Ovary (tissue), 7 donors: ENCODE measurements at regions not wholly inside any gene's neighbourhood (a gene's known extent, or its start where the extent isn't known, plus 50 kb on each side); places are given as distances from the start of the nearest gene placed in this dataset.

Source experiments
- DNase-seq, 5 donors: peaks; one replicate each; pipeline ENCODE4 v3.0.0-alpha.2; 2019 to 2020
- H3K27ac ChIP-seq, 2 donors: fragments of 200-600 bp; one replicate each; pipeline versions ENCODE4 v1.5.1 to v1.8.0; 2019 to 2022
- H3K27me3 ChIP-seq: fragments of 200-600 bp; one replicate; pipeline ENCODE4 v1.8.0; 2022
- H3K36me3 ChIP-seq: fragments of 200-600 bp; sonication (generic); one replicate; pipeline ENCODE4 v1.5.1; 2019
- H3K4me1 ChIP-seq: one replicate; pipeline ENCODE4 v1.8.1; 2013; ENCODE audit warnings: mild to moderate bottlenecking, moderate library complexity; ENCODE audit not compliant: insufficient read depth
- H3K4me3 ChIP-seq: fragments of 200-600 bp; sonication (generic); one replicate; pipeline ENCODE4 v1.5.1; 2017
- H3K9me3 ChIP-seq, 2 donors: fragments of 200-600 bp in 1 of 2; sonication (generic) in 1 of 2; one replicate each; pipeline versions ENCODE4 v1.5.1 to v1.8.1; 2013 to 2019; ENCODE audit warnings: mild to moderate bottlenecking in 1 of 2, moderate library complexity in 1 of 2
- CTCF ChIP-seq, 3 donors: fragments of 450-650 bp in 2 of 3; fragments of 200-600 bp in 1 of 3; IDR thresholded peaks; one replicate each; pipeline versions ENCODE4 v1.5.1 to v1.8.0; 2016 to 2022; ENCODE audit warnings: antibody characterized with exemption in 3 of 3, mild to moderate bottlenecking in 1 of 3
- EP300 ChIP-seq: sonication (generic); formaldehyde crosslinking; IDR thresholded peaks from one replicate; pipeline ENCODE4 v1.6.1; 2017; ENCODE audit warnings: antibody characterized with exemption
- POLR2A ChIP-seq: fragments of 450-650 bp; IDR thresholded peaks from one replicate; pipeline ENCODE4 v1.6.1; 2017; ENCODE audit warnings: antibody characterized with exemption, mild to moderate bottlenecking, moderate library complexity
- WGBS, 3 donors: extraction: QIAGEN DNeasy Blood & Tissue Kit in 1 of 3; methylation state at CpG; one replicate each; pipeline versions ENCODE4 v1.1.5 to v1.1.7; 2013 to 2017; 5-methylcytosine and 5-hydroxymethylcytosine counted together
- intact Hi-C, 4 donors: fragments of 100-400 bp; cut with DNase I; formaldehyde crosslinking; loops; one replicate each; pipeline versions ENCODE4 v1.11.0 to v1.15.1; 2022 to 2023
- donor health status: DM: no; HTN: no; CAD: no; lungs with moderate emphysema.
- donor health status: DM: no; HTN: no; CAD: no.
- donor health status: Bipolar disorder and iron deficiency.
- donor health status: DM: no; HTN: no; CAD: no.
- donor health status: DM: yes; HTN: yes; CAD: no.

DNA sequence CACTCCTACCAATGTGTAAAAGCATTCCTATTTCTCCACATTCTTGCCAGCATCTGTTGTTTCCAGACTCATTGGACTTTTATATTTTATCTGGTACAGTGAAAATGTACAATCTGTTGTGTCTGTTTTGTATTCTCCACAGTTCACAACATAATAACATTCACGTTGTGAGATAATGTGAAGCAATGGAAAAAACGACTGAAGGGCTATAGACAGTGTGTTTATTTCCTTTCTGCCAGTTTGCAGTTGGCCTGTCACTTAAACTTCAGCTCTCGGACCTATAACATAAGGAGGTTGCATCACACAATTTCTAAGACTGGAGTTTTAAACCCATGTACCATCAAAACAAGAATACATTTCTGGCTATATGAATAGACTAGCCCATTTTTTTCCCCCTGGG, 965.5 kb upstream of the ATXN8OS start:
- DNase-seq = no peak
- H3K4me3 ChIP-seq = no peak overlapping the region
- no peak overlapping the region for H3K27ac ChIP-seq
- H3K4me1 ChIP-seq = no peaks in the 10 kb centered on the region
- intact Hi-C loops = no loop called here
- no peaks in the 10 kb centered on the region for H3K36me3 ChIP-seq
- H3K9me3 ChIP-seq = no peaks in the 10 kb centered on the region
- TF ChIP-seq POLR2A (no peak), EP300 (no peak), CTCF (IDR thresholded peaks at IDR 0.05) (no peak)
- WGBS, 3 donors = 55 to 76% (median 68%) methylated on average over 3 of the region's 3 CpGs
- H3K27me3 ChIP-seq = no peaks in the 10 kb centered on the region

GRCh38 chr13:69124996-69125395, 982.6 kb upstream of the ATXN8OS start:
- Histone ChIP-seq H3K9me3 (no peaks in the 10 kb centered on the region), H3K4me3 (no peak overlapping the region), H3K27ac (no peak overlapping the region), H3K27me3 (no peaks in the 10 kb centered on the region), H3K36me3 (no peaks in the 10 kb centered on the region), H3K4me1 (no peaks in the 10 kb centered on the region)
- 94 to 98% (median 97%) methylated on average over 2 of the region's 2 CpGs for WGBS, 3 donors
- DNase-seq = no peak
- no peak for TF ChIP-seq EP300
- TF ChIP-seq POLR2A = no peak
- no peak for TF ChIP-seq CTCF (IDR thresholded peaks at IDR 0.05)
- intact Hi-C loops = no loop called here

GRCh38 chr13:69109891-69110525, 997.6 kb upstream of the ATXN8OS start:
- WGBS, 3 donors = 44 to 81% (median 63%) methylated on average over 3 of the region's 3 CpGs
- no peaks in the 10 kb centered on the region for H3K36me3 ChIP-seq
- no peak for DNase-seq
- H3K9me3 ChIP-seq = no peaks in the 10 kb centered on the region
- H3K4me3 ChIP-seq = no peak overlapping the region
- no peaks in the 10 kb centered on the region for H3K27me3 ChIP-seq
- no peaks in the 10 kb centered on the region for H3K4me1 ChIP-seq
- intact Hi-C loops = no loop called here
- H3K27ac ChIP-seq = no peak overlapping the region
- TF ChIP-seq EP300 = no peak

- intact Hi-C loops = no loop called here
- no peak for DNase-seq
- Histone ChIP-seq H3K27me3 (no peaks in the 10 kb centered on the region), H3K27ac (no peak overlapping the region), H3K4me1 (no peaks in the 10 kb centered on the region), H3K36me3 (no peaks in the 10 kb centered on the region), H3K4me3 (no peak overlapping the region), H3K9me3 (no peaks in the 10 kb centered on the region)
- TF ChIP-seq POLR2A (no peak), EP300 (no peak), CTCF (IDR thresholded peaks at IDR 0.05) (no peak)
Observed at GRCh38 chr13:69108486-69108885, 999.1 kb upstream of the ATXN8OS start.

- no peak overlapping the region for H3K27ac ChIP-seq
- no peak for TF ChIP-seq POLR2A
- no peak for TF ChIP-seq EP300
- TF ChIP-seq CTCF (IDR thresholded peaks at IDR 0.05) = no peak
Observed at GRCh38 chr13:69107436-69107835, 1000.2 kb upstream of the ATXN8OS start.

More at GRCh38 chr13:69107436-69107835, 1000.2 kb upstream of the ATXN8OS start:
- H3K4me1 ChIP-seq = no peaks in the 10 kb centered on the region
- no peaks in the 10 kb centered on the region for H3K27me3 ChIP-seq
- intact Hi-C loops = no loop called here
- H3K4me3 ChIP-seq = no peak overlapping the region
- H3K9me3 ChIP-seq = no peaks in the 10 kb centered on the region
- H3K36me3 ChIP-seq = no peaks in the 10 kb centered on the region
- DNase-seq = no peak
